CD14-positive monocyte (primary cell): ENCODE measurements at regions not wholly inside any gene's neighbourhood (a gene's known extent, or its start where the extent isn't known, plus 50 kb on each side); places are given as distances from the start of the nearest gene placed in this dataset.

Experiments
- DNase-seq, 3 donors: peaks; one replicate each; pipeline ENCODE4 v3.0.0-alpha.2; 2011 to 2022
- H2AFZ ChIP-seq: 2 replicates; pipeline ENCODE4 v1.6.0; 2012; ENCODE audit warnings: mild to moderate bottlenecking, low read depth, low read length, inconsistent platforms; ENCODE audit not compliant: insufficient read depth, poor library complexity, severe bottlenecking
- H3K27ac ChIP-seq, 2 donors: 1 replicate in 1 of 2; 2 replicates in 1 of 2; pipeline ENCODE4 v1.5.1; 2012 to 2013; ENCODE audit warnings: low read length in 2 of 2, control low read depth in 1 of 2, inconsistent platforms in 1 of 2, low read depth in 1 of 2, mild to moderate bottlenecking in 1 of 2
- H3K27me3 ChIP-seq, 2 donors: one replicate each; pipeline versions ENCODE4 v1.6.0 to v1.6.1; 2011 to 2013; ENCODE audit warnings: low read length in 2 of 2; ENCODE audit not compliant: control insufficient read depth in 2 of 2, insufficient read depth in 2 of 2
- H3K36me3 ChIP-seq, 2 donors: replicated peaks in 1 of 2; 1 replicate in 1 of 2; 2 replicates in 1 of 2; pipeline versions ENCODE4 v1.5.1 to v1.6.1; 2012 to 2013; ENCODE audit warnings: low read length in 2 of 2, control low read depth in 1 of 2, inconsistent platforms in 1 of 2, mild to moderate bottlenecking in 1 of 2; ENCODE audit not compliant: insufficient read depth in 2 of 2, control insufficient read depth in 1 of 2
- H3K4me1 ChIP-seq, 2 donors: 1 replicate in 1 of 2; 2 replicates in 1 of 2; pipeline versions ENCODE4 v1.5.1 to v1.6.1; 2012 to 2013; ENCODE audit warnings: low read length in 2 of 2, control low read depth in 1 of 2, inconsistent platforms in 1 of 2, mild to moderate bottlenecking in 1 of 2, moderate library complexity in 1 of 2; ENCODE audit not compliant: insufficient read depth in 2 of 2, control insufficient read depth in 1 of 2
- H3K4me2 ChIP-seq: replicated peaks from 2 replicates; pipeline ENCODE3; 2012; ENCODE audit warnings: low read length, moderate library complexity, mild to moderate bottlenecking; ENCODE audit not compliant: poor library complexity, severe bottlenecking; ENCODE audit errors: extremely low read depth
- H3K4me3 ChIP-seq, 3 experiments: fragments of 200-600 bp in 1 of 3; sonication (generic) in 1 of 3; replicated peaks in 1 of 3; 1 replicate in 2 of 3; 2 replicates in 1 of 3; pipeline ENCODE4 v1.5.1; 2011 to 2013; ENCODE audit warnings: low read length in 3 of 3, mild to moderate bottlenecking in 3 of 3, control low read depth in 2 of 3, low read depth in 2 of 3, inconsistent platforms in 1 of 3, moderate library complexity in 1 of 3
- H3K79me2 ChIP-seq: 2 replicates; pipeline ENCODE4 v1.6.0; 2012; ENCODE audit warnings: mild to moderate bottlenecking, control low read depth, inconsistent platforms, low read length, moderate library complexity; ENCODE audit not compliant: insufficient read depth
- H3K9ac ChIP-seq: 2 replicates; pipeline ENCODE4 v1.6.0; 2017; ENCODE audit warnings: low read length, mild to moderate bottlenecking; ENCODE audit not compliant: insufficient read depth, poor library complexity, severe bottlenecking
- H3K9me3 ChIP-seq, 2 donors: replicated peaks in 1 of 2; 1 replicate in 1 of 2; 2 replicates in 1 of 2; pipeline versions ENCODE4 v1.5.1 to v1.6.1; 2012 to 2013; ENCODE audit warnings: low read length in 2 of 2, control low read depth in 1 of 2; ENCODE audit not compliant: control insufficient read depth in 1 of 2, insufficient read depth in 1 of 2
- H4K20me1 ChIP-seq: 2 replicates; pipeline ENCODE4 v1.6.0; 2012; ENCODE audit warnings: mild to moderate bottlenecking, low read length, control low read depth, moderate library complexity; ENCODE audit not compliant: insufficient read depth
- H3K27ac Mint-ChIP-seq, 7 donors: one replicate each; pipeline ENCODE4 v1.8.0; 2020; ENCODE audit warnings: mild to moderate bottlenecking in 7 of 7, mixed read lengths in 7 of 7, moderate library complexity in 6 of 7, inconsistent platforms in 2 of 7
- H3K27me3 Mint-ChIP-seq, 3 donors: one replicate each; pipeline ENCODE4 v1.8.0; 2021 to 2022; ENCODE audit warnings: low read depth in 3 of 3, mild to moderate bottlenecking in 3 of 3, mixed read lengths in 3 of 3, moderate library complexity in 3 of 3, inconsistent platforms in 1 of 3
- H3K36me3 Mint-ChIP-seq, 2 donors: one replicate each; pipeline ENCODE4 v1.8.0; 2020; ENCODE audit warnings: mixed read lengths in 2 of 2, inconsistent platforms in 1 of 2, mild to moderate bottlenecking in 1 of 2
- H3K4me1 Mint-ChIP-seq: one replicate; pipeline ENCODE4 v1.8.0; 2020; ENCODE audit warnings: mild to moderate bottlenecking, mixed read lengths
- H3K4me3 Mint-ChIP-seq, 2 donors: one replicate each; pipeline ENCODE4 v1.8.0; 2020; ENCODE audit warnings: mild to moderate bottlenecking in 2 of 2, mixed read lengths in 2 of 2, moderate library complexity in 1 of 2
- H3K9me3 Mint-ChIP-seq, 7 donors: one replicate each; pipeline ENCODE4 v1.8.0; 2020 to 2022; ENCODE audit warnings: mixed read lengths in 7 of 7, mild to moderate bottlenecking in 6 of 7, moderate library complexity in 6 of 7, inconsistent platforms in 2 of 7
- CTCF ChIP-seq: fragments of 200-600 bp; IDR thresholded peaks from one replicate; pipeline ENCODE4 v1.8.0; 2022; ENCODE audit warnings: antibody characterized with exemption, mild to moderate bottlenecking
- WGBS: methylation state at CpG from one replicate; pipeline ENCODE4 v1.1.5; 2013; ENCODE audit warnings: missing lambda C conversion rate; ENCODE audit not compliant: insufficient coverage; 5-methylcytosine and 5-hydroxymethylcytosine counted together
- intact Hi-C, 2 donors: fragments of 100-400 bp; cut with micrococcal nuclease; formaldehyde crosslinking; loops; one replicate each; pipeline versions ENCODE4 v1.15.0 to v1.15.1; 2023

GRCh38 chr1:215002471-215002870 is 80.1 kb upstream of the KCNK2 start:
- intact Hi-C loops: no loop called here
- Histone ChIP-seq H3K9ac (no peak overlapping the region), H3K4me3 (no peak overlapping the region), H3K27ac (no peak overlapping the region), H3K9me3 (no peaks in the 10 kb centered on the region), H3K79me2 (no peaks in the 10 kb centered on the region), H4K20me1 (no peaks in the 10 kb centered on the region), H3K4me2 (no peak overlapping the region), H3K27me3 (no peaks in the 10 kb centered on the region), H3K4me1 (no peaks in the 10 kb centered on the region), H2AFZ (no peak overlapping the region), H3K36me3 (no peaks in the 10 kb centered on the region)
- no peak for TF ChIP-seq CTCF
- H3K27me3 Mint-ChIP-seq: no peaks in the 10 kb centered on the region
- DNase-seq: no peak
- no peak overlapping the region for H3K27ac Mint-ChIP-seq
- no peaks in the 10 kb centered on the region for H3K36me3 Mint-ChIP-seq
- H3K9me3 Mint-ChIP-seq: peaks cover 0 to 9% (median 2%) of the 10 kb centered on the region in 7 donors
- H3K4me1 Mint-ChIP-seq: no peaks in the 10 kb centered on the region
- no CpG with 5 or more reads among the region's 4 CpGs for WGBS
- H3K4me3 Mint-ChIP-seq: no peak overlapping the region

DNA sequence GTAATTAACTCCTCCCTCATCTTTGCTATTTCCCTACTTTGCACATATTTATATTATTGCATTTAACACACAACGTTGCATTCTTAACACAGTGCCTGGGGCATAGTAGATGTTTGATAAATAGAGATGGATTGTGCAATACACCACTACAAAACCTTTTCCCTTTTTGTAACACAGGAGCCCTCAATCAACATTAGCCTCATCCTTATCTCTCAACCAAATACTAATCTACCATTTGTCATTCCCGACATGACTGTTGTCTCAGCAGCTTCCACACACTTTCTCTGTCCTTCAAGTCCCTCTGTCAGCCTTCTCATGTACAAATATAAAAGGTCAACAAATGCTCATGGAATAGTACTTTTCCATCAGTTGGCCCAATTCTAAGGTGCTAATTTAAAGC is 78.9 kb upstream of the KCNK2 start:
- no peak overlapping the region for H3K9ac ChIP-seq
- H3K36me3 Mint-ChIP-seq: no peaks in the 10 kb centered on the region

More for the DNA sequence above, 78.9 kb upstream of the KCNK2 start:
- Histone ChIP-seq H3K4me2 (no peak overlapping the region), H3K36me3 (no peaks in the 10 kb centered on the region), H4K20me1 (no peaks in the 10 kb centered on the region), H2AFZ (no peak overlapping the region), H3K9me3 (no peaks in the 10 kb centered on the region), H3K27me3 (no peaks in the 10 kb centered on the region), H3K27ac (no peak overlapping the region), H3K79me2 (no peaks in the 10 kb centered on the region), H3K4me3 (no peak overlapping the region), H3K4me1 (no peaks in the 10 kb centered on the region)
- H3K27ac Mint-ChIP-seq: no peak overlapping the region
- H3K4me1 Mint-ChIP-seq: no peaks in the 10 kb centered on the region
- no peak overlapping the region for H3K4me3 Mint-ChIP-seq
- DNase-seq: no peak
- WGBS: 88% methylated on average over 1 of the region's 2 CpGs
- no peak for TF ChIP-seq CTCF
- intact Hi-C loops: no loop called here
- peaks cover 0 to 6% (median 2%) of the 10 kb centered on the region in 7 donors for H3K9me3 Mint-ChIP-seq
- H3K27me3 Mint-ChIP-seq: no peaks in the 10 kb centered on the region
